BE2C (cell line): ENCODE measurements at regions not wholly inside any gene's neighbourhood (a gene's known extent, or its start where the extent isn't known, plus 50 kb on each side); places are given as distances from the start of the nearest gene placed in this dataset.

Experiments
- DNase-seq: peaks from one replicate; pipeline ENCODE4 v3.0.0-alpha.2; 2020
- H3K27me3 ChIP-seq: fragments of 250-450 bp; sonication (Bioruptor Pico); 2 replicates; pipeline ENCODE4 v1.5.1; 2020; ENCODE audit warnings: mild to moderate bottlenecking
- H3K36me3 ChIP-seq: fragments of 250-450 bp; sonication (Bioruptor Pico); 2 replicates; pipeline ENCODE4 v1.5.1; 2020; ENCODE audit warnings: mild to moderate bottlenecking
- H3K4me1 ChIP-seq: fragments of 250-450 bp; sonication (Bioruptor Pico); 2 replicates; pipeline ENCODE4 v1.5.1; 2020
- H3K4me3 ChIP-seq: 2 replicates; pipeline ENCODE4 v1.5.1; 2011; ENCODE audit warnings: low read depth, low read length
- H3K9me3 ChIP-seq: fragments of 250-450 bp; sonication (Bioruptor Pico); 2 replicates; pipeline ENCODE4 v1.5.1; 2020
- CTCF ChIP-seq: IDR thresholded peaks from 2 replicates; pipeline ENCODE4 v1.5.1; 2012; ENCODE audit warnings: mild to moderate bottlenecking, low read depth, low read length

DNA sequence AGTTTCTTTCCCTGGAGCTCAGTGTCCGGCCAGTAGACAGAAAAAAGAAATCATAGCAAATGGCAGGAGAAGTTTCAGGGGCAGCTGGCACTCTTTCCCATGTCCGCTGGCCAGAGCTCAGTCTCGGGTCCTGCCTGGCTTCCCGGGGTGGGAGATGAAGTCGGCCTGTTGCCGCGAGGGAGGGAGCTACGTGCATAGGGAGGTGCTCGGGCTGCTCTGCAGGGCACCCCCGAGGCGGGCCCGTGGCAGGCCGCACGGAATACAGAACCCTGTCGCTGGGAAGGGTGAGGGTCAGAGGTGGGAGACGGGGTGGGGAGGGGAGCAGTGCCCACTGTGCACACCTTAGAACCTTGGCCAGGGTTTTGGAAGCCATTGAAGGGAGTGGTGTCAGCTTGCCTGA, 78.3 kb upstream of the FOXF1 start:
- no peak for TF ChIP-seq CTCF
- Histone ChIP-seq H3K36me3 (no peaks in the 10 kb centered on the region), H3K4me3 (no peak overlapping the region), H3K27me3 (peaks cover 1% of the 10 kb centered on the region), H3K4me1 (no peaks in the 10 kb centered on the region), H3K9me3 (no peaks in the 10 kb centered on the region)
- DNase-seq: no peak

DNA sequence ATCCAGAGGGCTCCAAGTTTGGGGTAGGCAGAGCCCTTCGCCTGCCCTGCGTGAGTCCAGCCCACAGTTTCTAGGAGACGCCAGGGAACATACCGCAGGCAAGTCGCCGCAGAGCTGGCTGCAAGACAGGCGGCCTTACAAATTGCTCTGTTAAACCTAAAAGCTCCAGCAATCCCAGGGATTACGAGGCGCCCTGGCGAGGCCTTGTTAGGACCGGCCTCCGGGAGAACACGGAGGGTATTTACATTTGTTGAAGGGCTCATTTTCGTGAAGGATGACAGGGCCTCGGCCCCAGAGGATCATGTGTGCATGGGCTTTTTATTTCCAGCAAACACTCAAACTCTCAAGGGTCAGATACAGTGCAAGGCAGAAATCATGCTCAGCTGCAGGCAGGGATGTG, 77.6 kb upstream of the FOXF1 start:
- no peak for TF ChIP-seq CTCF
- H3K4me3 ChIP-seq: no peak overlapping the region
- H3K4me1 ChIP-seq: no peaks in the 10 kb centered on the region
- no peaks in the 10 kb centered on the region for H3K9me3 ChIP-seq
- no peaks in the 10 kb centered on the region for H3K36me3 ChIP-seq
- peaks cover 6% of the 10 kb centered on the region for H3K27me3 ChIP-seq
- no peak for DNase-seq

GRCh38 chr16:86436466-86437185, 73.7 kb upstream of the FOXF1 start:
- peaks cover 6% of the 10 kb centered on the region for H3K27me3 ChIP-seq

DNA sequence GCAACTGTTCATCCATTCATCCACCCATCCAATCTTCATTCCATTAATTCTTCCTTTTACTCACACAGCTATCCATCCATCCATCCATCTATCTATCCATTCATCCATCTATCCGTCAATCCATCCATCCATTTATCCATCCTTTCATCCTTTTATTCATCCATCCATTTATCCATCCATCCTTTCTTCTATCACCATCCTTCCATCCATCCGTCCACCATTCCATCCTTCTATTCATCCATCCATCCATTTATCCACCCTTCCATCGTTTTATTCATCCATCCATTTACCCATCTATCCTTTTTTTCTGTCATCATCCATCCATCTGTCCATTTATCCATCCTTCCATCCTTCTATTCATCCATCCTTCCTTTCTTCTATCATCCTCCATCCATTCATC, 73.0 kb upstream of the FOXF1 start:
- Histone ChIP-seq H3K9me3 (no peaks in the 10 kb centered on the region), H3K27me3 (peaks cover 6% of the 10 kb centered on the region), H3K36me3 (no peaks in the 10 kb centered on the region), H3K4me3 (no peak overlapping the region), H3K4me1 (no peaks in the 10 kb centered on the region)
- TF ChIP-seq CTCF: no peak
- DNase-seq: no peak

More at GRCh38 chr16:86436466-86437185, 73.7 kb upstream of the FOXF1 start:
- no peak for TF ChIP-seq CTCF
- no peaks in the 10 kb centered on the region for H3K4me1 ChIP-seq
- no peaks in the 10 kb centered on the region for H3K36me3 ChIP-seq
- H3K4me3 ChIP-seq: no peak overlapping the region
- no peaks in the 10 kb centered on the region for H3K9me3 ChIP-seq
- no peak for DNase-seq

GRCh38 chr16:86442703-86443102, 67.6 kb upstream of the FOXF1 start:
- no peaks in the 10 kb centered on the region for H3K9me3 ChIP-seq
- H3K4me3 ChIP-seq: no peak overlapping the region
- no peak for DNase-seq
- no peaks in the 10 kb centered on the region; the same call in 1 of the 2 replicates for H3K4me1 ChIP-seq
- no peaks in the 10 kb centered on the region; the same call in 1 of the 2 replicates for H3K27me3 ChIP-seq
- no peaks in the 10 kb centered on the region for H3K36me3 ChIP-seq
- no peak for TF ChIP-seq CTCF

- no peak for TF ChIP-seq CTCF
- no peaks in the 10 kb centered on the region; the same call in 1 of the 2 replicates for H3K4me1 ChIP-seq
- no peaks in the 10 kb centered on the region; the same call in 1 of the 2 replicates for H3K27me3 ChIP-seq
These were observed 66.7 kb upstream of the FOXF1 start for GRCh38 chr16:86443508-86444147.

More at GRCh38 chr16:86443508-86444147, 66.7 kb upstream of the FOXF1 start:
- Histone ChIP-seq H3K9me3 (no peaks in the 10 kb centered on the region), H3K36me3 (no peaks in the 10 kb centered on the region), H3K4me3 (no peak overlapping the region)
- no peak for DNase-seq
